Kidney epithelial cell (primary cell): ENCODE measurements at regions not wholly inside any gene's neighbourhood (a gene's known extent, or its start where the extent isn't known, plus 50 kb on each side); places are given as distances from the start of the nearest gene placed in this dataset.

ENCODE experiments used
- DNase-seq: peaks from one replicate; pipeline ENCODE4 v3.0.0-alpha.2; 2010; ENCODE audit warnings: low read depth
- H3K27me3 ChIP-seq: 2 replicates; pipeline ENCODE4 v1.6.0; 2011; ENCODE audit warnings: low read length; ENCODE audit not compliant: control insufficient read depth, insufficient read depth
- H3K36me3 ChIP-seq: 2 replicates; pipeline ENCODE4 v1.5.1; 2011; ENCODE audit warnings: low read length; ENCODE audit not compliant: control insufficient read depth, insufficient read depth
- H3K4me3 ChIP-seq: 2 replicates; pipeline ENCODE4 v1.5.1; 2011; ENCODE audit warnings: low read depth, mild to moderate bottlenecking, control low read depth, low read length
- CTCF ChIP-seq: IDR thresholded peaks from 2 replicates; pipeline ENCODE4 v1.5.1; 2011; ENCODE audit warnings: mild to moderate bottlenecking, moderate library complexity, low read length, control low read depth, inconsistent platforms; ENCODE audit not compliant: insufficient read depth, poor library complexity, severe bottlenecking

- no peak for TF ChIP-seq CTCF
- no peak overlapping the region for H3K4me3 ChIP-seq
Observed at GRCh38 chr3:106083207-106083606, 214.4 kb upstream of the CBLB start.

GRCh38 chr3:106083854-106084253 lies 215.0 kb upstream of the CBLB start:
- no peak for DNase-seq
- Histone ChIP-seq H3K36me3 (no peaks in the 10 kb centered on the region), H3K27me3 (no peaks in the 10 kb centered on the region), H3K4me3 (no peak overlapping the region)
- TF ChIP-seq CTCF = no peak

More at GRCh38 chr3:106083207-106083606, 214.4 kb upstream of the CBLB start:
- Histone ChIP-seq H3K36me3 (no peaks in the 10 kb centered on the region), H3K27me3 (no peaks in the 10 kb centered on the region)
- no peak for DNase-seq

- TF ChIP-seq CTCF = no peak
- DNase-seq = no peak
- no peaks in the 10 kb centered on the region for H3K36me3 ChIP-seq
- no peaks in the 10 kb centered on the region for H3K27me3 ChIP-seq
- no peak overlapping the region for H3K4me3 ChIP-seq
Observed at GRCh38 chr3:106086038-106086437, 217.2 kb upstream of the CBLB start.

GRCh38 chr3:106086636-106087035 lies 217.8 kb upstream of the CBLB start:
- no peak for TF ChIP-seq CTCF
- no peaks in the 10 kb centered on the region for H3K36me3 ChIP-seq
- H3K27me3 ChIP-seq = no peaks in the 10 kb centered on the region
- no peak overlapping the region for H3K4me3 ChIP-seq
- no peak for DNase-seq

- Histone ChIP-seq H3K4me3 (no peak overlapping the region), H3K27me3 (no peaks in the 10 kb centered on the region), H3K36me3 (no peaks in the 10 kb centered on the region)
- no peak for DNase-seq
- no peak for TF ChIP-seq CTCF
Observed at GRCh38 chr3:106088304-106088703, 219.5 kb upstream of the CBLB start.

GRCh38 chr3:106088899-106089298 lies 220.1 kb upstream of the CBLB start:
- DNase-seq = no peak
- H3K4me3 ChIP-seq = no peak overlapping the region

More at GRCh38 chr3:106088899-106089298, 220.1 kb upstream of the CBLB start:
- Histone ChIP-seq H3K27me3 (no peaks in the 10 kb centered on the region), H3K36me3 (no peaks in the 10 kb centered on the region)
- no peak for TF ChIP-seq CTCF
